ENCODE measurements at regions not wholly inside any gene's neighbourhood (a gene's known extent, or its start where the extent isn't known, plus 50 kb on each side); places are given as distances from the start of the nearest gene placed in this dataset.

- Histone ChIP-seq H3K9ac (replicated peaks; ENCODE audit: extremely low read depth, insufficient read depth, low read length) (no peak overlapping the region), H3K9me3 (replicated peaks; ENCODE audit: control insufficient read depth, insufficient read depth, low read length) (no peaks in the 10 kb centered on the region), H3K4me2 (ENCODE audit: insufficient read depth, low read length) (no peak overlapping the region), H3K27me3 (ENCODE audit: control insufficient read depth in 2 of 2, insufficient read depth in 2 of 2, low read length in 2 of 2) (no peaks in the 10 kb centered on the region), H3K4me1 (ENCODE audit: control insufficient read depth, extremely low read depth, insufficient read depth, low read length) (no peaks in the 10 kb centered on the region), H3K4me3 (replicated peaks in 1 of 3; ENCODE audit: insufficient read depth in 1 of 3, low read depth in 1 of 3, low read length in 3 of 3) (no peak overlapping the region), H3K79me2 (ENCODE audit: control insufficient read depth, insufficient read depth, low read length) (no peaks in the 10 kb centered on the region), H3K9me1 (replicated peaks; ENCODE audit: control insufficient read depth, extremely low read depth, insufficient read depth, low read length) (no peaks in the 10 kb centered on the region), H2AFZ (ENCODE audit: low read depth, low read length) (no peak overlapping the region), H4K20me1 (replicated peaks; ENCODE audit: control insufficient read depth, extremely low read depth, insufficient read depth, low read length) (no peaks in the 10 kb centered on the region), H3K27ac (ENCODE audit: insufficient read depth, low read depth, low read length) (no peak overlapping the region), H3K36me3 (ENCODE audit: control insufficient read depth in 2 of 2, extremely low read depth in 1 of 2, insufficient read depth in 2 of 2, low read length in 2 of 2) (no peaks in the 10 kb centered on the region)
- POLR2A ChIA-PET = no interaction called here
- TF ChIP-seq EZH2 (IDR thresholded peaks at IDR 0.05; ENCODE audit: borderline replicate concordance, low read depth, low read length, severe bottlenecking) (no peak), FOS (IDR thresholded peaks at IDR 0.05; ENCODE audit: borderline replicate concordance, insufficient read depth, low read length) (no peak), CTCF (IDR thresholded peaks at IDR 0.05; ENCODE audit: extremely low read depth in 1 of 2, insufficient read depth in 1 of 2, low read depth in 1 of 2, low read length in 2 of 2) (no peak), MAX (IDR thresholded peaks at IDR 0.05; ENCODE audit: insufficient read depth, insufficient read length) (no peak), POLR2AphosphoS5 (IDR thresholded peaks at IDR 0.05; ENCODE audit: insufficient read depth, low read depth, low read length) (no peak), MYC (IDR thresholded peaks at IDR 0.05; ENCODE audit: low read depth, low read length) (no peak), JUN (IDR thresholded peaks at IDR 0.05; ENCODE audit: borderline replicate concordance, insufficient read depth, insufficient read length, low read depth) (no peak), GATA2 (IDR thresholded peaks at IDR 0.05; ENCODE audit: insufficient read depth, insufficient read length, low read depth, low read length) (no peak), POLR2A (IDR thresholded peaks at IDR 0.05; ENCODE audit: low read depth, low read length) (no peak)
- BruUV-seq (replicated peaks) = no TSS peak
- FAIRE-seq = no peak
- DNase-seq (ENCODE audit: low read depth, low spot score) = no peak
- intact Hi-C loops (cut with micrococcal nuclease) (no loop called here), dilution Hi-C loops (cut with MboI; ENCODE audit: extremely low pct_ligation_motif_present, low sequenced_read_pairs) (no loop called here)
- CTCF ChIA-PET = interaction anchor here (1.3 kb wide), 1 partner anchor 12 kb away, joined by 3 read pairs; no protein-coding TSS in a partner anchor
Observed at GRCh38 chr14:46480817-46481216, 170.8 kb downstream of the RPL10L start.
